ENCODE measurements at regions not wholly inside any gene's neighbourhood (a gene's known extent, or its start where the extent isn't known, plus 50 kb on each side); places are given as distances from the start of the nearest gene placed in this dataset.

DNA sequence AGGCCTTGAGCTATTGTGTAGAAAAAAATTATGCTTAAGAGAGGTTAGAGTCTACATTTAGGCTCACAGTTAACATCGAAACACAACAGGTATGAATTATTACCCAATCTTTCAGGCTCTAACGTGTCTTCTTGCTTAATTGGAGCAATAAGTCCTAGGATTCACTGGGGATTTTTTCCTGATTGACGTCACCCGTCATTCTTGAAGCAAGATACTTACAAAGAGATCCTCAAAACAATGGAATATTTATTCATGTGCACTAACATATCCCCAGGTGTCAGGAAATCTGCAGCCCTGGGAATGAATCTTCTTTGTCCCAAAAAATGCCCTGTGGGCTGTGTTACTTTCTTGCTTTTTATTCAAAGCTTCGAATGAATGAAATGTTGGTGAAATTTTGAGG is 413.5 kb downstream of the NFIB start:
- TF ChIP-seq CTCF (IDR thresholded peaks at IDR 0.05; ENCODE audit: low read length): no peak
- no peak for TF ChIP-seq EZH2 (optimal IDR thresholded peaks at IDR 0.05; ENCODE audit: low read depth, low read length)
